ENCODE measurements at regions not wholly inside any gene's neighbourhood (a gene's known extent, or its start where the extent isn't known, plus 50 kb on each side); places are given as distances from the start of the nearest gene placed in this dataset.

GRCh38 chr10:57818522-57818921, 449.2 kb downstream of the IPMK start:
- Mint-ChIP-seq H3K27ac (ENCODE audit: low read depth) (no peak overlapping the region), H3K27me3 (no peaks in the 10 kb centered on the region), H3K36me3 (ENCODE audit: insufficient read depth) (no peaks in the 10 kb centered on the region), H3K4me3 (no peak overlapping the region), H3K9me3 (no peaks in the 10 kb centered on the region), H3K4me1 (no peaks in the 10 kb centered on the region)
- ATAC-seq (replicated peaks; ENCODE audit: extremely low read depth, poor library complexity, severe bottlenecking) = no peak
- DNase-seq (ENCODE audit: low spot score in 2 of 2) = no peak

GRCh38 chr10:57817741-57818140, 450.0 kb downstream of the IPMK start:
- Mint-ChIP-seq H3K4me1 (no peaks in the 10 kb centered on the region), H3K36me3 (ENCODE audit: insufficient read depth) (no peaks in the 10 kb centered on the region), H3K27ac (ENCODE audit: low read depth) (no peak overlapping the region), H3K4me3 (no peak overlapping the region), H3K9me3 (no peaks in the 10 kb centered on the region), H3K27me3 (no peaks in the 10 kb centered on the region)
- DNase-seq (ENCODE audit: low spot score in 2 of 2) = no peak
- ATAC-seq (replicated peaks; ENCODE audit: extremely low read depth, poor library complexity, severe bottlenecking) = no peak

- no peaks in the 10 kb centered on the region for H3K9me3 Mint-ChIP-seq
- H3K4me3 Mint-ChIP-seq = no peak overlapping the region
- DNase-seq (ENCODE audit: low spot score in 2 of 2) (no peak), ATAC-seq (replicated peaks; ENCODE audit: extremely low read depth, poor library complexity, severe bottlenecking) (no peak)
- H3K4me1 Mint-ChIP-seq = no peaks in the 10 kb centered on the region
- no peaks in the 10 kb centered on the region for H3K27me3 Mint-ChIP-seq
- no peak overlapping the region for H3K27ac Mint-ChIP-seq (ENCODE audit: low read depth)
- no peaks in the 10 kb centered on the region for H3K36me3 Mint-ChIP-seq (ENCODE audit: insufficient read depth)
These were observed 451.7 kb downstream of the IPMK start for GRCh38 chr10:57815949-57816348.

- Mint-ChIP-seq H3K4me3 (no peak overlapping the region), H3K4me1 (no peaks in the 10 kb centered on the region), H3K27ac (ENCODE audit: low read depth) (no peak overlapping the region), H3K9me3 (peaks cover 12% of the 10 kb centered on the region), H3K27me3 (no peaks in the 10 kb centered on the region), H3K36me3 (ENCODE audit: insufficient read depth) (no peaks in the 10 kb centered on the region)
- no peak for DNase-seq (ENCODE audit: low spot score in 2 of 2)
- ATAC-seq (replicated peaks; ENCODE audit: extremely low read depth, poor library complexity, severe bottlenecking) = no peak
These were observed 457.7 kb downstream of the IPMK start for GRCh38 chr10:57809961-57810360.

GRCh38 chr10:57807906-57808305, 459.8 kb downstream of the IPMK start:
- Mint-ChIP-seq H3K9me3 (peaks cover 18% of the 10 kb centered on the region), H3K36me3 (ENCODE audit: insufficient read depth) (no peaks in the 10 kb centered on the region), H3K27ac (ENCODE audit: low read depth) (no peak overlapping the region), H3K4me3 (no peak overlapping the region), H3K4me1 (no peaks in the 10 kb centered on the region), H3K27me3 (no peaks in the 10 kb centered on the region)
- ATAC-seq (replicated peaks; ENCODE audit: extremely low read depth, poor library complexity, severe bottlenecking) = no peak
- no peak for DNase-seq (ENCODE audit: low spot score in 2 of 2)

- H3K27me3 Mint-ChIP-seq = no peaks in the 10 kb centered on the region
- ATAC-seq (replicated peaks; ENCODE audit: extremely low read depth, poor library complexity, severe bottlenecking) (no peak), DNase-seq (ENCODE audit: low spot score in 2 of 2) (no peak)
- no peak overlapping the region for H3K4me3 Mint-ChIP-seq
- peaks cover 18% of the 10 kb centered on the region for H3K9me3 Mint-ChIP-seq
- no peaks in the 10 kb centered on the region for H3K4me1 Mint-ChIP-seq
- no peaks in the 10 kb centered on the region for H3K36me3 Mint-ChIP-seq (ENCODE audit: insufficient read depth)
- no peak overlapping the region for H3K27ac Mint-ChIP-seq (ENCODE audit: low read depth)
These were observed 461.0 kb downstream of the IPMK start for GRCh38 chr10:57806675-57807074.

- Mint-ChIP-seq H3K4me1 (no peaks in the 10 kb centered on the region), H3K36me3 (ENCODE audit: insufficient read depth) (no peaks in the 10 kb centered on the region), H3K27me3 (no peaks in the 10 kb centered on the region), H3K4me3 (no peak overlapping the region), H3K9me3 (peaks cover 6% of the 10 kb centered on the region), H3K27ac (ENCODE audit: low read depth) (no peak overlapping the region)
- DNase-seq (ENCODE audit: low spot score in 2 of 2) (no peak), ATAC-seq (replicated peaks; ENCODE audit: extremely low read depth, poor library complexity, severe bottlenecking) (no peak)
These were observed 468.1 kb downstream of the IPMK start for GRCh38 chr10:57799625-57800024.

GRCh38 chr10:57798830-57799229, 468.9 kb downstream of the IPMK start:
- DNase-seq (ENCODE audit: low spot score in 2 of 2) = no peak
- Mint-ChIP-seq H3K4me3 (no peak overlapping the region), H3K27ac (ENCODE audit: low read depth) (no peak overlapping the region), H3K27me3 (no peaks in the 10 kb centered on the region), H3K36me3 (ENCODE audit: insufficient read depth) (no peaks in the 10 kb centered on the region), H3K9me3 (peaks cover 6% of the 10 kb centered on the region), H3K4me1 (no peaks in the 10 kb centered on the region)
- ATAC-seq (replicated peaks; ENCODE audit: extremely low read depth, poor library complexity, severe bottlenecking) = no peak

GRCh38 chr10:57791546-57791945, 476.1 kb downstream of the IPMK start:
- peaks cover 26% of the 10 kb centered on the region for H3K9me3 Mint-ChIP-seq
- H3K27ac Mint-ChIP-seq (ENCODE audit: low read depth) = no peak overlapping the region
- no peaks in the 10 kb centered on the region for H3K4me1 Mint-ChIP-seq
- DNase-seq (ENCODE audit: low spot score in 2 of 2) (no peak), ATAC-seq (replicated peaks; ENCODE audit: extremely low read depth, poor library complexity, severe bottlenecking) (no peak)
- H3K36me3 Mint-ChIP-seq (ENCODE audit: insufficient read depth) = no peaks in the 10 kb centered on the region
- H3K4me3 Mint-ChIP-seq = no peak overlapping the region
- H3K27me3 Mint-ChIP-seq = no peaks in the 10 kb centered on the region

- DNase-seq (ENCODE audit: low spot score in 2 of 2) (no peak), ATAC-seq (replicated peaks; ENCODE audit: extremely low read depth, poor library complexity, severe bottlenecking) (no peak)
- H3K9me3 Mint-ChIP-seq = peaks cover 26% of the 10 kb centered on the region
- no peaks in the 10 kb centered on the region for H3K4me1 Mint-ChIP-seq
- no peak overlapping the region for H3K4me3 Mint-ChIP-seq
- no peaks in the 10 kb centered on the region for H3K36me3 Mint-ChIP-seq (ENCODE audit: insufficient read depth)
- H3K27me3 Mint-ChIP-seq = no peaks in the 10 kb centered on the region
- H3K27ac Mint-ChIP-seq (ENCODE audit: low read depth) = no peak overlapping the region
These were observed 477.0 kb downstream of the IPMK start for GRCh38 chr10:57790703-57791102.

- Mint-ChIP-seq H3K9me3 (peaks cover 26% of the 10 kb centered on the region), H3K27ac (ENCODE audit: low read depth) (no peak overlapping the region), H3K4me3 (no peak overlapping the region), H3K27me3 (no peaks in the 10 kb centered on the region), H3K36me3 (ENCODE audit: insufficient read depth) (no peaks in the 10 kb centered on the region), H3K4me1 (no peaks in the 10 kb centered on the region)
- ATAC-seq (replicated peaks; ENCODE audit: extremely low read depth, poor library complexity, severe bottlenecking) = no peak
- DNase-seq (ENCODE audit: low spot score in 2 of 2) = no peak
These were observed 479.6 kb downstream of the IPMK start for GRCh38 chr10:57788117-57788516.

- no peaks in the 10 kb centered on the region for H3K4me1 Mint-ChIP-seq
- ATAC-seq (replicated peaks; ENCODE audit: extremely low read depth, poor library complexity, severe bottlenecking) (no peak), DNase-seq (ENCODE audit: low spot score in 2 of 2) (no peak)
- no peaks in the 10 kb centered on the region for H3K36me3 Mint-ChIP-seq (ENCODE audit: insufficient read depth)
- H3K27ac Mint-ChIP-seq (ENCODE audit: low read depth) = no peak overlapping the region
- no peaks in the 10 kb centered on the region for H3K27me3 Mint-ChIP-seq
- H3K4me3 Mint-ChIP-seq = no peak overlapping the region
- peaks cover 26% of the 10 kb centered on the region for H3K9me3 Mint-ChIP-seq
These were observed 480.6 kb downstream of the IPMK start for GRCh38 chr10:57786850-57787750.

GRCh38 chr10:57786331-57786730, 481.4 kb downstream of the IPMK start:
- Mint-ChIP-seq H3K27me3 (no peaks in the 10 kb centered on the region), H3K9me3 (peaks cover 32% of the 10 kb centered on the region), H3K36me3 (ENCODE audit: insufficient read depth) (no peaks in the 10 kb centered on the region), H3K27ac (ENCODE audit: low read depth) (no peak overlapping the region), H3K4me1 (no peaks in the 10 kb centered on the region), H3K4me3 (no peak overlapping the region)
- no peak for DNase-seq (ENCODE audit: low spot score in 2 of 2)
- ATAC-seq (replicated peaks; ENCODE audit: extremely low read depth, poor library complexity, severe bottlenecking) = no peak

All from central memory CD8-positive, alpha-beta T cell (primary cell).